ENCODE measurements at regions not wholly inside any gene's neighbourhood (a gene's known extent, or its start where the extent isn't known, plus 50 kb on each side); places are given as distances from the start of the nearest gene placed in this dataset.

GRCh38 chr15:96409215-96410138 lies 79.0 kb downstream of the NR2F2 start:
- DNase-seq (ENCODE audit: low read depth), result no peak
- no peak for TF ChIP-seq CTCF (IDR thresholded peaks at IDR 0.05; ENCODE audit: low read length, missing control alignments)
- H3K4me3 ChIP-seq (replicated peaks; ENCODE audit: low read depth, low read length), result no peak overlapping the region

GRCh38 chr15:96410175-96411055 lies 79.9 kb downstream of the NR2F2 start:
- DNase-seq (ENCODE audit: low read depth), result no peak

GRCh38 chr15:96411056-96412031 lies 80.8 kb downstream of the NR2F2 start:
- DNase-seq (ENCODE audit: low read depth), result no peak
- no peak overlapping the region for H3K4me3 ChIP-seq (replicated peaks; ENCODE audit: low read depth, low read length)
- no peak for TF ChIP-seq CTCF (IDR thresholded peaks at IDR 0.05; ENCODE audit: low read length, missing control alignments)

More at GRCh38 chr15:96410175-96411055, 79.9 kb downstream of the NR2F2 start:
- no peak overlapping the region for H3K4me3 ChIP-seq (replicated peaks; ENCODE audit: low read depth, low read length)
- TF ChIP-seq CTCF (IDR thresholded peaks at IDR 0.05; ENCODE audit: low read length, missing control alignments), result no peak

GRCh38 chr15:96412045-96412905 lies 81.8 kb downstream of the NR2F2 start:
- H3K4me3 ChIP-seq (replicated peaks; ENCODE audit: low read depth, low read length), result no peak overlapping the region
- TF ChIP-seq CTCF (IDR thresholded peaks at IDR 0.05; ENCODE audit: low read length, missing control alignments), result no peak
- DNase-seq (ENCODE audit: low read depth), result no peak

- H3K4me3 ChIP-seq (replicated peaks; ENCODE audit: low read depth, low read length), result no peak overlapping the region
- no peak for TF ChIP-seq CTCF (IDR thresholded peaks at IDR 0.05; ENCODE audit: low read length, missing control alignments)
- DNase-seq (ENCODE audit: low read depth), result no peak
These were observed 82.4 kb downstream of the NR2F2 start for GRCh38 chr15:96412906-96413231.

All from fibroblast of pulmonary artery (primary cell).